Caco-2 (cell line): ENCODE measurements at regions not wholly inside any gene's neighbourhood (a gene's known extent, or its start where the extent isn't known, plus 50 kb on each side); places are given as distances from the start of the nearest gene placed in this dataset.
A peak's percentile ranks its signal among the peaks of the same experiment; 100 is the strongest.

Experiments
- BruUV-seq: library from RNA; stranded (reverse); fragments of 400-500 nt; replicated peaks from 2 replicates; lab custom pipeline; 2021; lab: Mats Ljungman, UMichigan
- CTCF ChIA-PET: fragments of 300-600 bp; sonication (Branson Sonifier 250); formaldehyde crosslinking; loops from one replicate; lab custom pipeline; 2022; ENCODE audit warnings: antibody characterized with exemption; lab: Charles Lee
- POLR2A ChIA-PET: fragments of 300-600 bp; sonication (Branson Sonifier 250); formaldehyde crosslinking; loops from one replicate; lab custom pipeline; 2022; ENCODE audit warnings: antibody characterized with exemption; lab: Charles Lee
- DNase-seq, 2 experiments: peaks; one replicate each; pipeline versions ENCODE4 v3.0.0 to v3.0.0-alpha.2; 2020 to 2022
- H3K27me3 ChIP-seq: replicated peaks from 2 replicates; pipeline ENCODE4 v1.6.0; 2011; ENCODE audit warnings: low read length; ENCODE audit not compliant: control insufficient read depth, insufficient read depth
- H3K36me3 ChIP-seq: 2 replicates; pipeline ENCODE4 v1.5.1; 2011; ENCODE audit warnings: low read length; ENCODE audit not compliant: control insufficient read depth, insufficient read depth
- H3K4me1 ChIP-seq: fragments of 250-450 bp; sonication (Bioruptor Pico); 2 replicates; pipeline ENCODE4 v1.5.1; 2020; ENCODE audit warnings: mild to moderate bottlenecking
- H3K4me3 ChIP-seq: 2 replicates; pipeline ENCODE4 v1.5.1; 2011; ENCODE audit warnings: low read depth, mild to moderate bottlenecking, control low read depth, low read length
- H3K9me3 ChIP-seq: fragments of 250-450 bp; sonication (Bioruptor Pico); 2 replicates; pipeline ENCODE4 v1.5.1; 2020; ENCODE audit warnings: mild to moderate bottlenecking, moderate library complexity
- H3K27ac Mint-ChIP-seq: one replicate; pipeline ENCODE4 v1.8.0; 2022; ENCODE audit warnings: mixed read lengths; ENCODE audit not compliant: unreplicated experiment
- H3K27me3 Mint-ChIP-seq: one replicate; pipeline ENCODE4 v1.8.0; 2022; ENCODE audit warnings: mixed read lengths; ENCODE audit not compliant: insufficient read depth, unreplicated experiment
- H3K36me3 Mint-ChIP-seq: one replicate; pipeline ENCODE4 v1.8.0; 2022; ENCODE audit warnings: mild to moderate bottlenecking, mixed read lengths; ENCODE audit not compliant: insufficient read depth, unreplicated experiment
- H3K4me1 Mint-ChIP-seq: one replicate; pipeline ENCODE4 v1.8.0; 2022; ENCODE audit warnings: low read depth, mixed read lengths; ENCODE audit not compliant: unreplicated experiment
- H3K4me3 Mint-ChIP-seq: one replicate; pipeline ENCODE4 v1.8.0; 2022; ENCODE audit warnings: mild to moderate bottlenecking, moderate library complexity, mixed read lengths; ENCODE audit not compliant: unreplicated experiment
- H3K9me3 Mint-ChIP-seq: one replicate; pipeline ENCODE4 v1.8.0; 2022; ENCODE audit warnings: mixed read lengths; ENCODE audit not compliant: unreplicated experiment
- intact Hi-C: fragments of 100-400 bp; cut with micrococcal nuclease; formaldehyde crosslinking; loops from one replicate; pipeline ENCODE4 v1.10.0; 2022; ENCODE audit not compliant: unreplicated experiment
- TF ChIP-seq, protein P1 (sequence below), 2 experiments: fragments of 200-600 bp in 1 of 2; IDR thresholded peaks; 1 replicate in 1 of 2; 2 replicates in 1 of 2; pipeline versions ENCODE4 v1.5.1 to v1.8.0; 2011 to 2022; ENCODE audit warnings: antibody characterized with exemption in 1 of 2, control low read depth in 1 of 2, inconsistent platforms in 1 of 2, low read depth in 1 of 2, low read length in 1 of 2, mild to moderate bottlenecking in 1 of 2, moderate library complexity in 1 of 2; ENCODE audit not compliant: insufficient read depth in 1 of 2, severe bottlenecking in 1 of 2, unreplicated experiment in 1 of 2

GRCh38 chr17:74045608-74046280 lies 157.7 kb upstream of the RPL38 start:
- DNase-seq: peak; percentile 20 to 46
- intact Hi-C loops: no loop called here

GRCh38 chr17:74049167-74049966 lies 154.1 kb upstream of the RPL38 start:
- TF ChIP-seq, protein P1, sequence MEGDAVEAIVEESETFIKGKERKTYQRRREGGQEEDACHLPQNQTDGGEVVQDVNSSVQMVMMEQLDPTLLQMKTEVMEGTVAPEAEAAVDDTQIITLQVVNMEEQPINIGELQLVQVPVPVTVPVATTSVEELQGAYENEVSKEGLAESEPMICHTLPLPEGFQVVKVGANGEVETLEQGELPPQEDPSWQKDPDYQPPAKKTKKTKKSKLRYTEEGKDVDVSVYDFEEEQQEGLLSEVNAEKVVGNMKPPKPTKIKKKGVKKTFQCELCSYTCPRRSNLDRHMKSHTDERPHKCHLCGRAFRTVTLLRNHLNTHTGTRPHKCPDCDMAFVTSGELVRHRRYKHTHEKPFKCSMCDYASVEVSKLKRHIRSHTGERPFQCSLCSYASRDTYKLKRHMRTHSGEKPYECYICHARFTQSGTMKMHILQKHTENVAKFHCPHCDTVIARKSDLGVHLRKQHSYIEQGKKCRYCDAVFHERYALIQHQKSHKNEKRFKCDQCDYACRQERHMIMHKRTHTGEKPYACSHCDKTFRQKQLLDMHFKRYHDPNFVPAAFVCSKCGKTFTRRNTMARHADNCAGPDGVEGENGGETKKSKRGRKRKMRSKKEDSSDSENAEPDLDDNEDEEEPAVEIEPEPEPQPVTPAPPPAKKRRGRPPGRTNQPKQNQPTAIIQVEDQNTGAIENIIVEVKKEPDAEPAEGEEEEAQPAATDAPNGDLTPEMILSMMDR (IDR thresholded peaks at IDR 0.05; ENCODE audit: insufficient read depth in 1 of 2, low read depth in 1 of 2, low read length in 1 of 2, severe bottlenecking in 1 of 2, unreplicated experiment in 1 of 2): no peak
- Mint-ChIP-seq H3K27me3 (no peaks in the 10 kb centered on the region), H3K9me3 (no peaks in the 10 kb centered on the region), H3K27ac (no peak overlapping the region), H3K4me3 (no peak overlapping the region), H3K4me1 (peaks cover 6% of the 10 kb centered on the region), H3K36me3 (no peaks in the 10 kb centered on the region)
- CTCF ChIA-PET: no interaction called here
- POLR2A ChIA-PET: no interaction called here
- BruUV-seq: no TSS peak
- Histone ChIP-seq H3K27me3 (no peaks in the 10 kb centered on the region), H3K9me3 (no peaks in the 10 kb centered on the region), H3K4me3 (no peak overlapping the region), H3K4me1 (peaks cover 6% of the 10 kb centered on the region; the same call in 1 of the 2 replicates), H3K36me3 (no peaks in the 10 kb centered on the region)
- intact Hi-C loops: no loop called here
- no peak for DNase-seq

More at GRCh38 chr17:74045608-74046280, 157.7 kb upstream of the RPL38 start:
- Mint-ChIP-seq H3K4me3 (no peak overlapping the region), H3K36me3 (no peaks in the 10 kb centered on the region), H3K27ac (no peak overlapping the region), H3K9me3 (no peaks in the 10 kb centered on the region), H3K4me1 (peaks cover 6% of the 10 kb centered on the region), H3K27me3 (no peaks in the 10 kb centered on the region)
- H3K36me3 ChIP-seq: no peaks in the 10 kb centered on the region
- CTCF ChIA-PET: no interaction called here
- no TSS peak for BruUV-seq
- H3K9me3 ChIP-seq: no peaks in the 10 kb centered on the region
- no peaks in the 10 kb centered on the region for H3K27me3 ChIP-seq
- TF ChIP-seq, protein P1 (IDR thresholded peaks at IDR 0.05; ENCODE audit: insufficient read depth in 1 of 2, low read depth in 1 of 2, low read length in 1 of 2, severe bottlenecking in 1 of 2, unreplicated experiment in 1 of 2): no peak
- H3K4me1 ChIP-seq: peaks cover 6% of the 10 kb centered on the region; the same call in 1 of the 2 replicates
- H3K4me3 ChIP-seq: no peak overlapping the region
- POLR2A ChIA-PET: no interaction called here

- DNase-seq: no peak
- Mint-ChIP-seq H3K4me1 (peaks cover 6% of the 10 kb centered on the region), H3K9me3 (no peaks in the 10 kb centered on the region), H3K4me3 (no peak overlapping the region), H3K36me3 (no peaks in the 10 kb centered on the region), H3K27me3 (no peaks in the 10 kb centered on the region), H3K27ac (no peak overlapping the region)
- Histone ChIP-seq H3K4me3 (no peak overlapping the region), H3K9me3 (no peaks in the 10 kb centered on the region), H3K27me3 (no peaks in the 10 kb centered on the region), H3K36me3 (no peaks in the 10 kb centered on the region), H3K4me1 (peaks cover 6% of the 10 kb centered on the region; the same call in 1 of the 2 replicates)
- ChIA-PET POLR2A (no interaction called here), CTCF (no interaction called here)
- intact Hi-C loops: no loop called here
- BruUV-seq: no TSS peak
- TF ChIP-seq, protein P1 (IDR thresholded peaks at IDR 0.05; ENCODE audit: insufficient read depth in 1 of 2, low read depth in 1 of 2, low read length in 1 of 2, severe bottlenecking in 1 of 2, unreplicated experiment in 1 of 2): no peak
These were observed 153.5 kb upstream of the RPL38 start for GRCh38 chr17:74049967-74050458.
